HG02885 (cell line): ENCODE measurements at regions not wholly inside any gene's neighbourhood (a gene's known extent, or its start where the extent isn't known, plus 50 kb on each side); places are given as distances from the start of the nearest gene placed in this dataset.

Experiments
- ATAC-seq: cut with Tn5 transposase; IDR thresholded peaks from one replicate; pipeline ENCODE4 v1.9.1; 2021; ENCODE audit warnings: mild to moderate bottlenecking; ENCODE audit not compliant: unreplicated experiment, poor library complexity

DNA sequence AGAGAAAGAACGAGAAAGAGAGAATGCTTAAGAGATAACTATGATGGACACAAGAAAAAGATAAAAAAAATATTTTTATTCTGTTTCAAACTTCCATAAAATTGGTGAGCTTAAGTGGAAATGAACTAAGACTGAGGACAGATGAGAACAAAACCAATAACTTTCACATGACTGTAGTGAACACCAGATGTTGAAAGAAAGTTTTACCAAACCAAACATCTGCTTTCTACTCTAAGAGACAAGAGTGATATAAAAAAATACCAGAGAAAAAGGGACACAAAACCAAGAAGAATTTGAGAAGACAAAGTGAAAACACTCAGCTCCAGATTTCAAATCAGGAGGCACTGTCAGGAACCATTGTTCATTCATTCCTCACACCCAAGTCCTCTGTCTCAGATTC, 147.9 kb downstream of the IMPG2 start:
- ATAC-seq, result no peak

DNA sequence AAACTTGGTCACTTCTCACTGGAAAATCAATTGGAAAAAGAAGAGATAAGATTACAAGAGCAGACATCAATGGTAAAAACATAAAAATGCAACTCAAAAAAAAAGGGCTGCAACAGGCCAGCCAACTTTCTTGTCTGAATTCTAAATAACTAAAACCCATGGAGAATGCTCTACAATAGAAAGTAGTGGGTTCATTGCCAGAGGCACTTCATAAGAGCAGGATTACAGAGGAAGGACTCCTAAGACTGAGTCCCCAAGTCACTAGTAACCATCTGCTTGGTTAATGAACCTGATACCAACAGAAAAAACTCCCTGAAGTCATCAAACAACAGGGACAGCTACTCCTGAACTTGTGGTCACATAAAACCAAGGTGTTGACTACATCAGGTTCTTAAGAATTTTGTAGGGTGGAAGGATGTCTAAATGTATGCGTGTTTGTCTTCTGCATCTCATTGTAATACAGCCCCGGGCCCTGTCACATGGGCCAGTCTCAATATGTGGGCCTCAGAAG, 148.6 kb downstream of the IMPG2 start:
- ATAC-seq, result no peak

DNA sequence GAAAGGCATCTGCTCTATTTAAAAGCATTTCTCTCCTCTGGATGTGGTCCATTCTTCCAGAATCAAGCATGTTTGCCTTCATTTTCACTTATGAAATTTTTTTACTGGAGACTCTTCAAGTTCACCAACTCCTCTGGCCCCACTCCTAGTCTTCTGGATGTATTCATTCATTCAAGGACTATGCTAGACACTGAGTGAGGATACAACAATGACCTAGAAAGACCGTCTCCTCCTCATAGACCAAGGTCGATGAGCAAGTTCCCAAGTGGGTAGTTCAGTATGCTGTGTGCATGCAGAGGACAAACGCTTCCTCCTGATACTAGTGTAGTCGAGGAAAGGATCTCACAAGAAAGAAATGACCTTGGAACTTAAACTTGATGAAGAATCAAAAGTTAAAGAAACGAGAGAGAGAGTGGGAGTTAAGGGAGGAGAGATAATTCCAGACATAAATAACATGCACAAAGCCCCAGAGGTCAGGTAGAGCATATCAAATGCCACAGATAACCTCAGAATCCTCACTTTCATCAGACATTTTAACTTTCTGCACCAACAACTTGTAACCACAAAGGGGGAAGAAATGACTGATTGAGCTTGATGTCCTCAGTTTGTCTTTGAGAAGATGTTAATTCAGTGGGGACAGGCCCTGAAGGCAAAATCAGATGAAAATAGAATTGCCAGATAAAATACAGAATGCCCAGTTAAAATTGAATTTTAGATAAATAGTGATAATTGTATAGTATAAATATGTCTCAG, 149.4 kb downstream of the IMPG2 start:
- ATAC-seq, result no peak

DNA sequence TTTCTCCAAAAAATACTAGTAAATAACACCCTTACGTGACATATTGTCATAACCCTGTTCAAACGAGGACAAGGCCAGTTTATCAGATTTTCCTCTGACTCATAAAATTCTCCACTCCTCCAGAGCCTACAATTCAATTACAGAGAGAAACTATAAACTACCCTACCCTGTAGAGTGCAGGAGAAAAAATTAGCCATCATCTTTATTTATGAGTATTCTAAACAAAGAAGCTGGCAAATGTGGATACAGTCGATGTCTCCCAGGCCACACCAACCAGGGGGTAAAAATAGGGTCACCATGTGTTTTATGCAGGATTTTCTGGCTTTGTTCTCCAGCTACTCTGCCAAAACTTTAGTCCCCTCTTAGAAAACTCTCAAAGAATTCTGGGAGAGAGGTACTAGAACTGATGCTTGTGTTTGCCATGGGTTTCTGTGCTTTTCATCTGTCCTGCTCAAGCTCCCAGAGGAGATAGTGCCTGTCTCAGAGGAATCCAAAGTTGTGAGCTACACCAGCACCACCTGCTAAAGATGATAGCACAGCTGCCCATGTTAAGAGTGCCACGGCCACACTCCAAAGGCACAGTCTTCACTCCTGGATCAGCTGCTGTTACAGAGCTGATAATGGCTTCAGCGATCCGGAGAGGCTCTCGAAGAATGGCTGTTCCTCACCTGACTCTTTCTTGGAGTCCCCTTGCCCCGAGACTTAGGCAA, 150.2 kb downstream of the IMPG2 start:
- ATAC-seq, result no peak

DNA sequence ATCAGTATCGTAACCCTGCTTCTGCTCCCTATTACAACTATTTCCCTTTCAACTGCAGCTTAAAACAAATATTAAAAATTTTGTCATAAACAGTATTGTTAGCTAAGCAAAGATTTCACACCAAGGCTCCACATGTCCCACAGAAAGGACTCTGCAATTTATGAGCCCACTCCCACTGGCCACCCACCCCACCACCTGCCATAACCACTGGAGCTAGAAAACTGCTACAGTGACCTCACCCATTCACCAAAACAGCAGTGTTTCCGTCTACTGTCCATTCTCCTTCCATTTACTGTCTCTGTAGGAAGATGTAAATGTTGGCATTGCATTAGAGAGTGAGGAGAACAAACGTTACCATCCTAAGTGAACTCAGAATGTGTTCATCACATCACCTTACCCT, 150.9 kb downstream of the IMPG2 start:
- no peak for ATAC-seq

DNA sequence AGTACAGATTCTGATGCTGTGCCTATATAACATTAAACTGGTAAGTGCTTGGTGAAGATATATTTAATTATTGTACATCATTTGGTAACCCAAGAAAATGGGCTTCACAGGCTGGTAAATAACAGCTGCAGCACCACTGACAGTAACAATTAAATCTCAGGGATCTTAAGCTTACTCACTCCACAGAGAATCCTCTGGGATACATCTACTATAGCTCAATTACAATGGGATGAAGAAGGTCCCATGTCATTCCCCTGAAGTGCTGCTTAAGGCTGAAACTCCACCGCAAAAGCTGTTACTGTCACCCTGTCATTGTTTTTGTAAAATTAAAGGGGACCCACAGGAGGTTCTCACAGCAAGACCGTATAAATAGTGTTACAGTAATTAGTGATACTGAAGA, 153.0 kb downstream of the IMPG2 start:
- no peak for ATAC-seq

DNA sequence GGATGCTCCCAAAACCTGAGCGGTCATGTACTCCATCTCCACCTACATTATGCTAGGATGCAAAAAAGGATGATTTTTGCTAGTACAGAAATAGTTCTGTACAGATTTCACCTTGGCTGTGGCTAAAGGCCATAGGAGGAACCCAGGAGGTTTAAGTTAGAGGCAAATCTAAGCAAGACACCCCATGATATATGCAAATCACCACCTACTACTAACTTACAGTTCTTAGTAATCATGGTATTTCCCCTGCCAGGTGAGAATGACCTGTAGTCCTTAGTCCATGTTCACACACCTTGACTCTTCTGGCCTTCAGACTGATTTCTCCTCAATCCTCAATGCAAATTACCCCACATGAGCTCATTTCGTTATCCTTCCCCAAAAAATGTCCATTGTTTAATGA, 154.2 kb downstream of the IMPG2 start:
- ATAC-seq, result peak; percentile 66

DNA sequence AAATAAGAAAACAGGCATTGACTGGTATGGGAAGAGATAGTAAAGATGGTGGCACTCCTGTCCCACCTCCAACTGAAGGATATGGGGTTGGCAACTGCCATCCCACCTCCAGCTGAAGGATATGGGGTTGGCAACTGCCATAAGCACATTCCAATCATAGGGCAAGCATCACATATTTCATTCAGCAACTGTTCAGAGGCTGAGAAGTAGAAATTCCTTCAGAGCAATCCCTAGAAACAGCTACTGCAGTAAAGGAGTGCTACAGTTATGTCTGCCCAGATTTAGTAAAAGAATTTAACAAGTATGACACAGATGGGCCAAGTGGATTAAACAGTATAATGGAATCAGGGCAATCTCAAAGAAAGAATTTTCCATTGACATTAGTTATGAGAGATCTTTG, 156.8 kb downstream of the IMPG2 start:
- no peak for ATAC-seq

DNA sequence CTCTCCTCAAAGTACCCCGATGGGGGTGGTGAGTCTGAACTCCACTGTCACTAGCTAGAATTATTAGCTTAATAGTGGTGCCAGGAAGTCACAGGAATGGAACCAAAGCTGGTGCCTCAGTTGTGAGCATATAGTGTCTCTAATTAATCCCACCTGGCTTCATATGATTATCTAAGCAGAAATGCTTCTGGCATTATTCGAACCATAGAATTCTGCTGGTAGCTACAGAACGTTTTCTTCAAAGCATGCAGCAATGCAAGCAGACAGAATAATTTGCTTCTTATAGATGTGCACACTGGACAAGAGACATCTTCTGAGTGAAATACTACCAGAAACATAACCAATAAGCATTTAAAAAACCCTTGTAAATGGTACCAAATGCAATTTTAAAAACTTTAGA, 160.9 kb downstream of the IMPG2 start:
- ATAC-seq, result no peak

DNA sequence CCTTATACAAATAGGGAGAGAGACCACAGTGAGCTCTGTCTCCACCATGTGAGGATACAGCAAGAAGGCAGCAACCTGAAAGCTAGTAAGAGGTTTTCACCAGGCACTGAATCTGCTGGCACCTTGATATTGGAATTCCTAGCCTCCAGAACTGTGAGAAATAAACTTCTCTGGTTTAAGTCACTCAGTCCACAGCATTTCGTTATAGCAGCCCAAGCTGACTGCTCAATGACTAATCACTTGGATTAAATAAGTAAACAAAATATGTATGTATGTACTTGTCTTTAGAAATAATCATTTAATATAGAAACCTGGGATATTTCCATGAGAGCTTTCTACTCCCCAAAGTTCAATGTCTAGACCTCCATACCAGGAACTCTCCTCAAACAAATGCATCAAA, 162.0 kb downstream of the IMPG2 start:
- no peak for ATAC-seq

DNA sequence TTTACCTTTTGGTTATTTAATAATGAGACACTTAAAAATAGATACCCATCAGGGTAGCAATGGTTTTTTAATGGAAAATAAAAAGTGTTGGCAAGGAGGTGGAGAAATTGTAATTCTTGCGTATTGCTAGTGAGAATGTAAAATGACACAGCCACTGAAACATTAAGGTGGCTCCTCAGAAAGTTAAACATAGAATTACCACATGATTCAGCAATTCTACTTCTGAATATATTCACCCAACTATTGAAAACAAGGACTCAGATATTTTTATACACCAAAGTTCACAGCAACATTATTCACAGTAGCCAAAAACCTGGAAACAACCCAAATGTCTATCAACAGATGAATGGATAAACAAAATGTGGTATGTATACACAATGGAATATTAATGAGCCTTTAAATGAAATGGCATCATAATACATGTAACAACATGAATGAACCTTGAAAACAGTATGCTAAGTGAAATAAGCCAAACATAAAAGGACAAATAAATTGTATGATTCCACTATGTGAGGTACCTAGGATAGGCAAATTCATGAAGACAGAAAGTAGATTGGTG, 163.5 kb downstream of the IMPG2 start:
- no peak for ATAC-seq

DNA sequence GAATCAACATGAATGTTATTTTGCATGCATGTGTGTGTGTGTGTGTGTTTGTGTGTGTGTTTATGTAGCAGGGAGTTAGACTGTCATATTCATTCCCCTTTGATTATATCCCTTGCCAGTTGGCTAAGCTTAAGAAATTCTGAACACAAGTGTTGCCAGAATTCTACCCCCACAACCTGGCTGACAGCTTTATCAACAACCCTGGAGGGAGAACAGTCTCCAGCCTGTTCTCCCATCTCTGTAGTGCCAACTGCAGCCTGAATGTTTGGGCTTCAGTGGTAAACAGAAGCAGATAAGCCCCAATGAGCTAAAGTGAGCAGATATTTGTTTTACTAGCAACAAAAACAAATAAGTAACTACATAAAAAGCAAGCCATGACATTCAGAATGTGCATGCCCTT, 162.6 kb upstream of the ABI3BP start:
- ATAC-seq, result no peak

DNA sequence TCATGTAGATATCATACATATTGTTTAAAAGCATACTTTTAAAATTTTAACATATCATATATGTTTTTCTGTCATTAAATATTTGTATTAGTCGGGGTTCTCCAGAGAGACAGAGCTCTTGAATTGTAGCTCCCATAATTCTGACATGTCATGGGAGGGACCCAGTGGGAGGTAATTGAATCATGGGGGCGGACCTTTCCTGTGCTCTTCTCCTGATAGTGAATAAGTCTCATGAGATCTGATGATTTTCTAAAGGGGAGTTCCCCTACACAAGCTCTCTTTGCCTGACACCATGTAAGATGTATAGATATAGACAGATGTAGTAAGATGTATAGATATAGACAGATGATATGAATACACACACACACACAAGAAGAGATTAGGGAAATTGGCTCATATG, 161.2 kb upstream of the ABI3BP start:
- no peak for ATAC-seq

DNA sequence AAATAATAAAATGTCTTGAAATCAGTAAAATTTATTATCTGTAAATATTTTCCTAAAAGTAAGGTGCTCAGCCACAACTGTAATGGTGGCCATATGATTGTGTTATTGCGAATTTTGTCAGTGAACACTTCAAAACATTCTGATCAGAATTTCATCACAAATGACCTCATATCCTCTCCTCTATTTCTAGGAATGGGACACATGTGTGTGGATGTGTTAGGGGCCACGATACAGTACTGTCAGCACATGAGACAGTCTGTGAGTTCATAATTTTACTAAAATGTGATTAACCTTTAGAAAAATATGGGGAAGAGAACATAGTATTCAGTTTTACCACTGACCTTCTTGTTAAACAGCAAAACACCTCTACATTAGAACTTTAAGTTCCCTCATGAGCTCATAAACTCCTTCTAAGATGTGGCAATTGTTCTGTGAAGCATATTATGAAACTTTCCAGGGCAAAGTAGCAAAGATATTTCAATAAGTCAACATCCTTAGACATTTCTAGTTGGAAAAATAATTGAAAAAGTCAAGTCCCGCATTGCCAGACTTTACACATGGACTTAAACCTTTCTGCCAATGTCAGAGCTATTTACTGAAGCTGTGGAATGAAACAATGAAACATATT, 158.2 kb upstream of the ABI3BP start:
- ATAC-seq, result no peak

DNA sequence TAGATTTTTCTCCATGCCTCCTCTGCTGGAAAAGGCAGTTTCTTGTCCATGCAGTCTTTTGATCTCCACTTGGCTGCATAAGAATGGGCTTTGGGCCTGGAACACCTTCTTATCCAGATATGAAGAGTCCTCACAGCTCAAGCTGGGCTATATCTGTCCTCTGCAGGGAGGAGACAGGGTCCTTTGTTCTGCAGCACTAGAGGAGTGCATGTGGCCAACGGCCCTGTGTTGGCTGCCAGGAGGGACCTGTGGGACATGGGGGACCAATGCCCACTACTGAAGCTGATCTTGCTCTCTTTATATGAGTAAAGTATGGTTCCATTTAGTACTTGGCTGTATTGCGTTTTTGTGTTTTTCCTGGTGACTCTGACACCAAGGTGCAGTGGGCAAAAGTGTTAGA, 157.3 kb upstream of the ABI3BP start:
- no peak for ATAC-seq

DNA sequence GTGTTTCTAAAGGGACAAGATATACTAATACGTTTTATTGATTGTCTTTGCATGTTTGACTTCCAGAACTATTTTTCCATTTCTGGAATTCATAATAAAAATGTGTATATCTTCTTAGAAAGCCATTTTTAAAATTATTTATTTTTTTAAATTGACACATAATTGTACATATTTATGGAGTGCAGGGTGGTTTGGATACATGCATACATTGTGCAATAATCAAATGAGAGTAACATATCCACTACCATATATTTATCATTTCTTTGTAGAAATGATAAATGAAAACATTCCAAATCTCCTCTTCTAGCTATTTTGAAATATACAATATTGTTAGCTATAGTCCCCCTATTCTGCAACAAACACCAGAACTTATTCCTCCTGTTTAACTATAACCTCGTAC, 156.5 kb upstream of the ABI3BP start:
- no peak for ATAC-seq

DNA sequence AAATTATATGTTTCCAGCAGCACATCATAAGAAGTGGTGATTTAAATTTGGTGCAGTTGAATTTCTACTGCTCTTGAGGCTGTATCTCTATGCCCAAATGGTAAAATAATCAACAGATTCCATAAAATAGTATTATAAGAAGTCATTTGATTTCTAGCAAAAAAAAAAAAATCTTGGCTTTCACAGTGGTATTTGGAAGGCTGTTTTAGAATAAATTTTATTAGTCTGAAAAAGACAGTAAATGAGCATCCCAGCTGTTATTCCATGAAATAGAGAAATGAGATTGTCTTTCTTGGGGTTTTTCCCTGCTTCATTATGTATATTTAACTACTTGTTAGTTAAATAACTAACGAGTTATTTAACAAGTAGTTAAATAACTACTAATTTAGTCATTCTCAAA, 156.0 kb upstream of the ABI3BP start:
- ATAC-seq, result no peak

DNA sequence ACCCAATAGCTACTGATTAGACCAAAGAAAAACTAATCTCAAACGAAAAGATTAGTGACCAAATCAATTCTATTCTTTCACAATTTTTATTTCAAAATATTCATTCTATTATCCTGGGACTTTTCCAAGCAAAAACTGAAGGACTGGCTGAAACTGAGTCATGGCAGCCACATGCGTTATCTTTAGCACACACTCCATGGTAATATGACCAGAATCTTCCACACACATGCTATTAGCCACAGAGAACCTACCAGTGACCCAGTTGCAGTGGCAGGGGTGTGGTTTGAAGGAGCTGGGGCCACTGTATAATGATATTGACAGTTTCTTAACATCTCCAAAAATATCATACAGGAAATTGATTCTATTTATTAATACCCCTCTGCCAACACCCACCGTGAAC, 154.8 kb upstream of the ABI3BP start:
- no peak for ATAC-seq

DNA sequence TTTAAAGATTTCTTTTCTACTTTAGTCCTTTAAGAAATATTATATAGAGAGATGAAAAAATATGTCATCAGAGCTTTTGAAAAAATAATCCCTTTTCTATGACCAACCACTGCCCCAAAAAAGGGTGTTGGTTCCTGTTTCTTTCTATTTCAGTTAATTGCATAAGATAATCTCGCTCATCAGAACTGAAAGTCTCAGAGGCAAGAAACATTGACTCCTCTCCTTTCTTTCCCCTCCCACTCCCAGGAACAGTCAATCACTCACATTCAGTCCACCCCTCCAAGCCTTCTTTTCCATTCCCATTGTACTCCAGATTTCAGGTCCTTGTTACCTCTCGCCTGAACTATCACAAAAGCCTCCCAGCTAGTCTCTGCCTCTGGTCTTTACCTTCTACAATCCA, 153.7 kb upstream of the ABI3BP start:
- no peak for ATAC-seq

DNA sequence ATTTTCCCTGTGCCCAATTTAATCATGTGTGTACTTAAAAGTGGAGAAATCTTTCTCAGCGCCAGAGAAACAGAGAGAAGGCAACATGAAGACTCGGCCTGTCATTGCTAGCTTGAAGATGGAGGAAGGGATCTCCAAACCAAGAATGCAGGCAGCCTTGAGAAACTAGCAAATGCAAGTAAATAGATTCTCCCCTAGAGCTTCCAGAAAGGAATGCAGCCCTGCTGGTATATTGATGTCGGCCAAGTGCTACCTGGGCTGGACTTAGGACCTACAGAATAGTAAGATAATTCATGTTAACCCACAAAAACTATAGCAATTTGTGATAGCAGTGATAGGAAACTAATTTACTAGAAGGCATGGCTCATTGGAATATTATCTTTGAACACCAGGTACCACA, 150.9 kb upstream of the ABI3BP start:
- ATAC-seq, result no peak

DNA sequence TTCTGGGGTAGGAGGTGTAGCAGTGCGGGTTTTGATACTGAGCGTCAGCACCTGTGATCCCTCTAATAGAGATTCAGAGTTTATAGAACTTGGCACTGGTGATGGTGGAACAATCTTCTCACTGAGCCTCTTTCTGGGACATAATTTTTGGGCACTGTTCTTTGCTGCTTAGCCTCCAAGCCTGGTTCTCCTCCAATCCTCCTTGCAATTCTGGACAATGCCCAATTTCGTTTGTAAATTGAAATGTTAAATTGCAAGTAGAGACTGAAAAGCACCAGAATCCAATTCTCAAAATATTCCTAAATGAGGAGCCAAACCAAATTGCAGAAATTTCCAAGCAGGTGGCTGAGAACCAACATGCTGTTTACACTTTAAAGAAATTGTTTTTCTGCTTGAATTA, 149.8 kb upstream of the ABI3BP start:
- ATAC-seq, result no peak
